ENCODE measurements at regions not wholly inside any gene's neighbourhood (a gene's known extent, or its start where the extent isn't known, plus 50 kb on each side); places are given as distances from the start of the nearest gene placed in this dataset.

- CTCF ChIA-PET, result no interaction called here
- Histone ChIP-seq H3K36me3 (ENCODE audit: control insufficient read depth, insufficient read depth, low read length) (no peaks in the 10 kb centered on the region), H3K4me3 (ENCODE audit: low read depth, low read length) (no peak overlapping the region), H3K27me3 (ENCODE audit: control insufficient read depth, insufficient read depth, low read length) (no peaks in the 10 kb centered on the region; the same call in 1 of the 2 replicates)
- no peak for DNase-seq (ENCODE audit: low read depth)
- TF ChIP-seq CTCF (IDR thresholded peaks at IDR 0.05; ENCODE audit: insufficient read depth, low read depth, low read length), result no peak
- POLR2A ChIA-PET, result no interaction called here
Measured at GRCh38 chr3:23068016-23068728, 135.0 kb upstream of the UBE2E2 start.

DNA sequence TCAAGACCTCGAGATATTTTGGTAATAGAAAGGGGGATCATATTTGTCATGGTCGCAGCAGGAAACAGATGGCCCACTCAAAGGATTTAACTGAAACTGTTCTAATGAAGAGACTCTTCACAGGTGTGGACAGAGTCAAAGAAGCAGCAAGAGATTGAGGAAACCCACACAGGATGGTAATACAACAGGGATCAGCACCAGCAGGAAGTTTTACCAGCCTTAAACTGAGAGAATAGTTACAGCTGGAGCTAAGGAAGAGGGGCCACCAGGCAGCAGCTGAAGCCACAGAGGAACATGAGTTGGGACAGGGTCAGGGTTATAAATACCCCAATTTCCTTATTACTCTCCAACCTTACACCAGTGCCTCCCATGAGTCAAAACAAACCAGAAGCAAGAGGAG lies 131.8 kb upstream of the UBE2E2 start:
- H3K27me3 ChIP-seq (ENCODE audit: control insufficient read depth, insufficient read depth, low read length), result no peaks in the 10 kb centered on the region
- ChIA-PET CTCF (no interaction called here), POLR2A (no interaction called here)
- TF ChIP-seq CTCF (IDR thresholded peaks at IDR 0.05; ENCODE audit: insufficient read depth, low read depth, low read length), result no peak
- H3K4me3 ChIP-seq (ENCODE audit: low read depth, low read length), result no peak overlapping the region
- H3K36me3 ChIP-seq (ENCODE audit: control insufficient read depth, insufficient read depth, low read length), result no peaks in the 10 kb centered on the region
- DNase-seq (ENCODE audit: low read depth), result no peak

- Histone ChIP-seq H3K4me3 (ENCODE audit: low read depth, low read length) (no peak overlapping the region), H3K27me3 (ENCODE audit: control insufficient read depth, insufficient read depth, low read length) (no peaks in the 10 kb centered on the region), H3K36me3 (ENCODE audit: control insufficient read depth, insufficient read depth, low read length) (no peaks in the 10 kb centered on the region)
- ChIA-PET POLR2A (no interaction called here), CTCF (no interaction called here)
- DNase-seq (ENCODE audit: low read depth), result no peak
- TF ChIP-seq CTCF (IDR thresholded peaks at IDR 0.05; ENCODE audit: insufficient read depth, low read depth, low read length), result no peak
Measured at GRCh38 chr3:23071758-23072157, 131.4 kb upstream of the UBE2E2 start.

GRCh38 chr3:23072693-23073092 lies 130.4 kb upstream of the UBE2E2 start:
- POLR2A ChIA-PET, result no interaction called here
- no peak for TF ChIP-seq CTCF (IDR thresholded peaks at IDR 0.05; ENCODE audit: insufficient read depth, low read depth, low read length)
- DNase-seq (ENCODE audit: low read depth), result no peak

GRCh38 chr3:23073724-23074305 lies 129.3 kb upstream of the UBE2E2 start:
- ChIA-PET CTCF (no interaction called here), POLR2A (no interaction called here)
- DNase-seq (ENCODE audit: low read depth), result no peak
- H3K4me3 ChIP-seq (ENCODE audit: low read depth, low read length), result no peak overlapping the region
- H3K36me3 ChIP-seq (ENCODE audit: control insufficient read depth, insufficient read depth, low read length), result no peaks in the 10 kb centered on the region
- TF ChIP-seq CTCF (IDR thresholded peaks at IDR 0.05; ENCODE audit: insufficient read depth, low read depth, low read length), result no peak
- H3K27me3 ChIP-seq (ENCODE audit: control insufficient read depth, insufficient read depth, low read length), result no peaks in the 10 kb centered on the region

More at GRCh38 chr3:23072693-23073092, 130.4 kb upstream of the UBE2E2 start:
- H3K36me3 ChIP-seq (ENCODE audit: control insufficient read depth, insufficient read depth, low read length), result no peaks in the 10 kb centered on the region
- no peaks in the 10 kb centered on the region for H3K27me3 ChIP-seq (ENCODE audit: control insufficient read depth, insufficient read depth, low read length)
- no peak overlapping the region for H3K4me3 ChIP-seq (ENCODE audit: low read depth, low read length)
- CTCF ChIA-PET, result no interaction called here

Measured in BJ (cell line).